ENCODE measurements at regions not wholly inside any gene's neighbourhood (a gene's known extent, or its start where the extent isn't known, plus 50 kb on each side); places are given as distances from the start of the nearest gene placed in this dataset.

DNA sequence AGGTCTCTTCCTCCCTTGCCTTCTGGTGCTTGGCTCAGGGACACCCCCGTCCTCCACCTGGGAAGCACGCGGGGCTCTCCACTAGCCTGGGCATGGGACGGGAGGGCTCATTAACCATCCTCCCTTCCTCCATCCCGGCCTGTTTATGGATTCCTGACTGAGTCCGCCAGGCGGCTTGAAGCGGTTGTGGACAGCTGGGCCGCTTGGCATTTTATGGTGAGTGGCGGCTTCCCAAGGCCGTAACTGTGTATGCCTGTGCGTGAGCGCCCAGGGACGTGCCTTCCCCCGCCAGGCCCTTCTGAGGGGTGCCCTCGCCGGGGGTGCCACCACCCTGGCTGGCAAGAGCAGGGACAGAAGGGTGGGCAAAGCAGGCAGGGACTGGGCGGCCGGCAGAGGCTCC lies 202.8 kb downstream of the URI1 start:
- Histone ChIP-seq H3K27ac (ENCODE audit: low read length) (no peak overlapping the region), H3K4me3 (ENCODE audit: low read length in 2 of 2) (no peak overlapping the region), H3K9me3 (ENCODE audit: control insufficient read depth in 2 of 2, low read length in 2 of 2) (no peaks in the 10 kb centered on the region), H3K9ac (ENCODE audit: low read length in 2 of 2) (no peak overlapping the region), H3K27me3 (ENCODE audit: control insufficient read depth in 1 of 2, insufficient read depth in 2 of 2, low read length in 2 of 2) (peaks cover 0 to 4% of the 10 kb centered on the region in 2 donors), H3K4me1 (ENCODE audit: control insufficient read depth, insufficient read depth, low read length) (no peaks in the 10 kb centered on the region), H3K36me3 (ENCODE audit: control insufficient read depth in 2 of 2, insufficient read depth in 2 of 2, low read length in 2 of 2) (no peaks in the 10 kb centered on the region)

DNA sequence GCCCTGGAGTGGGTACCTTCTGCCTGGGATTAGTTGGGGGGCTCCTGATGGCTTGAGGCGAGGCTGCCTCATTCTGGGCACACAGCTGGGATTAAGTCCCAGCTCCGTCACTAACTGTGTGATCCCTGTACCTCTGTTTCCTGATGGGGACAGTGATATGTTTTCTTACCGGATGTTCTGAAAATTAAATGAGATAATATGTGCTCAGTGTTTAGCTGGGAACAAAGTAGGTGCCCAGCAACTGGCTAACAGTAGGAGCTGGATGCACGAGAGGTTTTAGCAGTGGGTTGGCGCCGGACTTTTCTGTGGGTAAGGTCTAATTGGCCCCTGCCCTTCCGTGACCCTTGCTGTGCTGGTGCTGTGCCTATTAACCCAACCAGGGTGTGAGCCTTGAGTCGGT lies 203.4 kb downstream of the URI1 start:
- H3K27ac ChIP-seq (ENCODE audit: low read length) = no peak overlapping the region
- H3K9me3 ChIP-seq (ENCODE audit: control insufficient read depth in 2 of 2, low read length in 2 of 2) = no peaks in the 10 kb centered on the region
- H3K9ac ChIP-seq (ENCODE audit: low read length in 2 of 2) = no peak overlapping the region
- H3K4me3 ChIP-seq (ENCODE audit: low read length in 2 of 2) = no peak overlapping the region
- H3K27me3 ChIP-seq (ENCODE audit: control insufficient read depth in 1 of 2, insufficient read depth in 2 of 2, low read length in 2 of 2) = peaks cover 0 to 4% of the 10 kb centered on the region in 2 donors
- H3K4me1 ChIP-seq (ENCODE audit: control insufficient read depth, insufficient read depth, low read length) = no peaks in the 10 kb centered on the region
- H3K36me3 ChIP-seq (ENCODE audit: control insufficient read depth in 2 of 2, insufficient read depth in 2 of 2, low read length in 2 of 2) = no peaks in the 10 kb centered on the region

DNA sequence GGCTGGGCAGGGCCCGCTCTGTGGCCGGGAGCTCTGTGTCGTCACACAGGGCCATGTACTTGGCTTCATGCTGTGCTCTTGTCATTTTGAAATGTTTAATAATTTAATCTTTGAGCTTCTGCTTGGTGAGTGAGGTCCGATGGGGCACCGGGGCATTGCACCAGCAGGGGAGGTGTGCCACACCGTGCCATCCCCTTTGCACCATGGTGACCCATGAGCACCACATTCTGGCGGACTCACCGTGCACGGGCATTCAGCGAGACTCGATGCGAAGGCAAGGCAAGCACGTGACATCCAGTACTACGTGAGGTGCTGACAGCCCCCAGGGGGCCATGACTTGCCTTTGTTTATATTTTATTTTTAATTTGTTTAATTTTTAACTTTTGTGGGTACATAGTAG lies 204.3 kb downstream of the URI1 start:
- Histone ChIP-seq H3K9ac (ENCODE audit: low read length in 2 of 2) (no peak overlapping the region), H3K9me3 (ENCODE audit: control insufficient read depth in 2 of 2, low read length in 2 of 2) (no peaks in the 10 kb centered on the region), H3K36me3 (ENCODE audit: control insufficient read depth in 2 of 2, insufficient read depth in 2 of 2, low read length in 2 of 2) (no peaks in the 10 kb centered on the region), H3K4me1 (ENCODE audit: control insufficient read depth, insufficient read depth, low read length) (no peaks in the 10 kb centered on the region), H3K4me3 (ENCODE audit: low read length in 2 of 2) (no peak overlapping the region), H3K27ac (ENCODE audit: low read length) (no peak overlapping the region), H3K27me3 (ENCODE audit: control insufficient read depth in 1 of 2, insufficient read depth in 2 of 2, low read length in 2 of 2) (peaks cover 0 to 4% of the 10 kb centered on the region in 2 donors)

DNA sequence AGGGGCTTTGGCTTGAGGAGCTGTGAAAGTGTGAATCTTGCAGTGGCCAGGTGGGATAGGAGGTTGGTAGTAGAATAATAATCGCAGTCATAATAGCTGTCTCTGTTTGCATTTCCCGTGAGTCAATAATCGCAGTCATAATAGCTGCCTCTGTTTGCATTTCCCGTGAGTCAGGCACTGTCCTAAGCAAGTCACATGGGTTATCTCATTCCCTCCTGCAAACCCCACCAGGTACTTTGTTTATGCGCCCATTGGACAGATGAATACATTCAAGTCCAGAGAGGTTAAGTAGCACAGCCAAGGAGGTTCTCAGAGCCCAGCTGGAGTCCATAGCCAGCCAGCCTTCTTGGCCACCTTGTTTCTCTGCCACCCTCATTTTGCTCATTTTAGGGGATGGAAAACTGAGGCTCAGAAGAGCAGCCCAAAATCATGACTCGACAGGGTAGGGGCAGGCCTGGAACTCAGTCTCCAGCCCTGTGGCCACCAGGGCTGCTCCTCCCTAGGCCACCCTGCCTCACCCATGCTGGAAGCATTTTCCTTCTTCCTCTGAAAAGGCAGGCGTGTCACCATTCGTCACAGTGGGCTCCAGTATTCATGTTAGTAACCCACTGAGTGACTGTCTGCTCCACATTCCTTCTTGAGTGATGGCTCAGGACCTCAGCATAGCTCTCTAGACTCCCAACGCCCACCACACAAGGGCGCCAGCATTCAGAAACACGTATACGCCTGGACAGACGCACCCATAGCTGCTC lies 206.2 kb downstream of the URI1 start:
- Histone ChIP-seq H3K9ac (ENCODE audit: low read length in 2 of 2) (no peak overlapping the region), H3K4me1 (ENCODE audit: control insufficient read depth, insufficient read depth, low read length) (no peaks in the 10 kb centered on the region), H3K9me3 (ENCODE audit: control insufficient read depth in 2 of 2, low read length in 2 of 2) (no peaks in the 10 kb centered on the region), H3K36me3 (ENCODE audit: control insufficient read depth in 2 of 2, insufficient read depth in 2 of 2, low read length in 2 of 2) (no peaks in the 10 kb centered on the region), H3K27ac (ENCODE audit: low read length) (no peak overlapping the region), H3K27me3 (ENCODE audit: control insufficient read depth in 1 of 2, insufficient read depth in 2 of 2, low read length in 2 of 2) (peaks cover 0 to 6% of the 10 kb centered on the region in 2 donors), H3K4me3 (ENCODE audit: low read length in 2 of 2) (no peak overlapping the region)

DNA sequence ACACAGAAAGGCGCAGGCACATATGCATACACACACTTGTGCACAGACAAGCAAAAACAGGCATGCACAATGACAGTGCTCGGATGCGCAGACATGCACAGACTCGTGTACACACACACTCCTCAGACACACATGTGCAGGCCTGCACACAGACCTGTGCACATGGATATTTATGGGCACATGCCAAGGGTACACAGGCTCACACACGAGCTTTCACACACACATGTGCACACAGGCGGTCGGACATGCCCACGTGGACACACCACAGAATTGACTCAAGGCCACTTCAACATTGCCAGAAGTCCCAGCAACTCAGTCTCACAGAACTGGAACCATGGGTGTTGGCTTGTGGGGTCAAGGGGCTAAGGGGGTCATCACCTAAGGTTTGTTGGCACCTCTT lies 206.8 kb downstream of the URI1 start:
- no peak overlapping the region for H3K27ac ChIP-seq (ENCODE audit: low read length)
- no peak overlapping the region for H3K4me3 ChIP-seq (ENCODE audit: low read length in 2 of 2)
- no peaks in the 10 kb centered on the region for H3K4me1 ChIP-seq (ENCODE audit: control insufficient read depth, insufficient read depth, low read length)
- H3K36me3 ChIP-seq (ENCODE audit: control insufficient read depth in 2 of 2, insufficient read depth in 2 of 2, low read length in 2 of 2) = no peaks in the 10 kb centered on the region
- no peaks in the 10 kb centered on the region for H3K9me3 ChIP-seq (ENCODE audit: control insufficient read depth in 2 of 2, low read length in 2 of 2)
- peaks cover 0 to 6% of the 10 kb centered on the region in 2 donors for H3K27me3 ChIP-seq (ENCODE audit: control insufficient read depth in 1 of 2, insufficient read depth in 2 of 2, low read length in 2 of 2)
- H3K9ac ChIP-seq (ENCODE audit: low read length in 2 of 2) = no peak overlapping the region

DNA sequence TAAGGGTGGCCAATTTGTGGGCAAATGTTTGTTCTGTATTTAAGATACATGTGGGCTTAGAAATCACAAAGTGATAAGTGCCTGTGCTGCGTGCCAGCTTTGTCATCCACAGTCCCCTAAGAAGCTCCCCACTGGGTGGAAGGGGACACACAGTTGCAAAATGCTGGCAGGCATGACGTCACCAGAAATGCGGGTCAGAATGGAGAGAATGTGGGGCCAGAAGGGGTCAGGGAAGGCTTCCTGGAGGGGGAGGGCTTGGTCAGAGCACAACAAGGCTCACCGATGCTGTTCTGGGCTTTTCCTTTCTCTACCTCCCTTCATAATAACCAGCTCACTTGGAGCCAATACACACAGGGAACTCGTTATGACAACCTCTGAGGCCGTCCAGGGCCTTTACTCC lies 207.3 kb downstream of the URI1 start:
- Histone ChIP-seq H3K9ac (ENCODE audit: low read length in 2 of 2) (no peak overlapping the region), H3K4me3 (ENCODE audit: low read length in 2 of 2) (no peak overlapping the region), H3K27me3 (ENCODE audit: control insufficient read depth in 1 of 2, insufficient read depth in 2 of 2, low read length in 2 of 2) (peaks cover 0 to 6% of the 10 kb centered on the region in 2 donors), H3K9me3 (ENCODE audit: control insufficient read depth in 2 of 2, low read length in 2 of 2) (no peaks in the 10 kb centered on the region), H3K36me3 (ENCODE audit: control insufficient read depth in 2 of 2, insufficient read depth in 2 of 2, low read length in 2 of 2) (no peaks in the 10 kb centered on the region), H3K27ac (ENCODE audit: low read length) (no peak overlapping the region), H3K4me1 (ENCODE audit: control insufficient read depth, insufficient read depth, low read length) (no peaks in the 10 kb centered on the region)

DNA sequence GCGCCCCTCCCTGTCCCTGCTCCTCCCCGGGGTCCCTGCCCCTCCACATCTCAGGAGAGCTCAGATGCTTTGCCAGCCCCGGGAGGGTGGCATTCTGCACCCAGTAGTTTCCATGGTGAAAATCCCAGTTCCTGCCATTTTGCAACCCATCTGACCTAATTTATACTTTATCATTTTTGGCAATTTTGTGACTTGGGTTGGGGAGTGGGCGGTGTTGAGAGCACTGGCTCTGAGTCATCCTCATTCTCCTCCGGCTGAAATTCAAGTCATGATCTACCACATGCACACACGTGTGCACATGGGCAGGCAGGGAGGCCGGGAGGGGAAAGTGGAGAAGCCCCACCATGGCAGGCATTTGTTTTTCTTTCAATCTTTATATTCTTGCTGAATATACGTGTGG lies 208.6 kb downstream of the URI1 start:
- peaks cover 0 to 5% of the 10 kb centered on the region in 2 donors for H3K27me3 ChIP-seq (ENCODE audit: control insufficient read depth in 1 of 2, insufficient read depth in 2 of 2, low read length in 2 of 2)
- H3K4me1 ChIP-seq (ENCODE audit: control insufficient read depth, insufficient read depth, low read length) = no peaks in the 10 kb centered on the region

DNA sequence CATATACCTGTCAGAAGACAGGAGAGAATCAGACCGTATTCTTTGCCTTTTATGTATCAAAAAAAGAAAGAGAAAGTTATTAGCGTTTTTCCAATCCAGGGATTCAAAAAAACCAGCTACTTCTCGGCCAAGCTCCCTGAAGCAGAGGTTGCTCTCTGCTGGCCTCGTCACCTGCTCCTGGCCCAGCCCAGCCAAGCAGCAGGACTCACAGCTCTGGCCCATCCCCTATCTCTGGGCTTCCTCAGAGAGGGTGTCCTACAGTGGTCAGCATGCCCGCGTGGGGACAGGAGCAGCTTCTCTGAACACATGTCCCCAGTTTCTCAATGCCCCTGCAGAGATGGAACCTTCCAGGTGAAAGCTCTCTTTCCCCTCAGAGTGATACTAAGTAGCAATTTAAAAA lies 209.0 kb downstream of the URI1 start:
- H3K9ac ChIP-seq (ENCODE audit: low read length in 2 of 2) = no peak overlapping the region
- peaks cover 2 to 4% of the 10 kb centered on the region in 2 donors for H3K27me3 ChIP-seq (ENCODE audit: control insufficient read depth in 1 of 2, insufficient read depth in 2 of 2, low read length in 2 of 2)
- H3K27ac ChIP-seq (ENCODE audit: low read length) = no peak overlapping the region
- H3K4me1 ChIP-seq (ENCODE audit: control insufficient read depth, insufficient read depth, low read length) = no peaks in the 10 kb centered on the region
- H3K4me3 ChIP-seq (ENCODE audit: low read length in 2 of 2) = no peak overlapping the region
- no peaks in the 10 kb centered on the region for H3K9me3 ChIP-seq (ENCODE audit: control insufficient read depth in 2 of 2, low read length in 2 of 2)
- H3K36me3 ChIP-seq (ENCODE audit: control insufficient read depth in 2 of 2, insufficient read depth in 2 of 2, low read length in 2 of 2) = no peaks in the 10 kb centered on the region

More for the DNA sequence above, 208.6 kb downstream of the URI1 start:
- no peaks in the 10 kb centered on the region for H3K9me3 ChIP-seq (ENCODE audit: control insufficient read depth in 2 of 2, low read length in 2 of 2)
- no peak overlapping the region for H3K9ac ChIP-seq (ENCODE audit: low read length in 2 of 2)
- no peak overlapping the region for H3K4me3 ChIP-seq (ENCODE audit: low read length in 2 of 2)
- no peak overlapping the region for H3K27ac ChIP-seq (ENCODE audit: low read length)
- no peaks in the 10 kb centered on the region for H3K36me3 ChIP-seq (ENCODE audit: control insufficient read depth in 2 of 2, insufficient read depth in 2 of 2, low read length in 2 of 2)

DNA sequence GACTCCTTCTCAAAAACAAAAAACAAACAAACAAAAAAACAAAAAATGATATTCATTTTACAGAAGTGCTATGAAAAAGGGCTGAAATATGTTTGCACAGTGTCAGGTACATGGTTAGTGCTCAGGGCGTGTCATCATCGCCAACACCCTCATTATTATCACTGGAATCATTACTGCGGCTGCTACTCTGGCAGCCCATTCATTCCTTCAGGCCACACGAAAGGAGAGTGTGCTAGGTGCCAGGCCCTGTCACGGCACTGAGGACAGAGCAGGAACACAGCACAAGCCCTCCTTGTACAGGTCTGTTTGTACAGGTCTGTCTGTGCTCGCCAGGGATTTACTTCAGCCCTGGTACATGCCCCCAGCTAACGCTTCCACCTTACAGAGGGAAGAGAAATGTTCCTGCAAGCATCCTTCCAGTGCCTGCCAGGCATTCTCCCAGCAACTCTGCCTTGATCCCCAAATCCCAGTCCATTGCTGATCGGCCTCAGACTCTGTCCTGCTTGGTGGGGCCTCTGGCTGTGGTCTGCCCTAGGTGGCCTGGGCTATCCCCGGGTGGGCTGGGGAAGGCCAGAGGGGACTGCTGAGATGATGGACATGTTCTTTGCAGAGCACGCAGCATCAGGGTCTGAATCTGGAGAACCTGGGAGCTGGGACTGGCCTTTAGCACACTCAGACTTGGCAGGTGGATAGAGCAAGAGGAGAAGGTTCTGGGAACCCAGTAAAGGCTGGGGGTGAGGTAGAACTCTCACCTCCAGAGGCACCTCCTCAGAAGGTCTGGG lies 210.7 kb downstream of the URI1 start:
- Histone ChIP-seq H3K27me3 (ENCODE audit: control insufficient read depth in 1 of 2, insufficient read depth in 2 of 2, low read length in 2 of 2) (peaks cover 2 to 6% of the 10 kb centered on the region in 2 donors), H3K36me3 (ENCODE audit: control insufficient read depth in 2 of 2, insufficient read depth in 2 of 2, low read length in 2 of 2) (no peaks in the 10 kb centered on the region), H3K9ac (ENCODE audit: low read length in 2 of 2) (no peak overlapping the region), H3K4me3 (ENCODE audit: low read length in 2 of 2) (no peak overlapping the region), H3K27ac (ENCODE audit: low read length) (no peak overlapping the region), H3K4me1 (ENCODE audit: control insufficient read depth, insufficient read depth, low read length) (no peaks in the 10 kb centered on the region), H3K9me3 (ENCODE audit: control insufficient read depth in 2 of 2, low read length in 2 of 2) (no peaks in the 10 kb centered on the region)

DNA sequence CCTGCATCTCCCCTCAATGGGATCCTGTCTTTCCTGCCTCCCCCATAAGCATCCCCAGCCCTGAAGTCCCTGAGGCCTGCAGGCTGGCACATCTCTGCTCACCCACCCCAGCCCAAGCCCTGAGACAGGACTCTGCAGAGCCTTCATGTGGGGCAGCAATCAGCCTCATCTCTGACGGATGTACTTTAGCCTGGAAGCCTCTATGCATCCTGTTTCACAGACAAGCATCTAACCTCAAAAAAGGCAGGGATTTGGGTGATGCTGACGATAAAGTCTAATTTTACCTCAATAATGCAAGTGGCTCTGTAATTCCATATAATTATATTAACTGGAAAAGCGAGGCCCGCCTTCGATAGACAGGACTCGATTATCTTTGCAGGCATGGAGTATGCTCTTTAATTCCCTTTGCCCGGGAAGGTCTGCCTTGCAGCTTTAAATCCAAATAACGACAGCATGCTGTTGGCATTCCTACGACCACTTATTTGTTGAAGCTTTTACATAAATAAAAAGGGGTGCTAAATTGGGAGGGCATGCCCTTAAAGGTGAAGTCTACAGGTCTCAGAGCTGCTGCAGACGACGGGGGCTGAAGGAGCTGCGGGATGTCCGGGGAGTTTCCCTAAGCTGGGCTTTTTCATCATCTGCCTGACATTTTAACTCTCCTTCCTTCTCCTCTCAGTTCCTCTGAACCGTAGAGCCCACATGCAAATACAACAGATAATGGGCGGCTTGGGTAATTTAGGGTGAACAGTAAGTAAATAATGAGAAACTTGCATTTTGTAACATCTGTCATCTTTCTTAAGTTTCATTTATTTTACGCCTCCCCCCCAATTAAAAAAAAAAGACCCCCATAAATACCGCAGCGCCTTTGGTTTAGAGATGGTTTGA lies 211.5 kb downstream of the URI1 start:
- Histone ChIP-seq H3K4me3 (ENCODE audit: low read length in 2 of 2) (no peak overlapping the region), H3K9me3 (ENCODE audit: control insufficient read depth in 2 of 2, low read length in 2 of 2) (peaks cover 0 to 1% of the 10 kb centered on the region in 2 donors), H3K27ac (ENCODE audit: low read length) (no peak overlapping the region), H3K9ac (ENCODE audit: low read length in 2 of 2) (no peak overlapping the region), H3K36me3 (ENCODE audit: control insufficient read depth in 2 of 2, insufficient read depth in 2 of 2, low read length in 2 of 2) (no peaks in the 10 kb centered on the region), H3K27me3 (ENCODE audit: control insufficient read depth in 1 of 2, insufficient read depth in 2 of 2, low read length in 2 of 2) (peaks cover 2 to 6% of the 10 kb centered on the region in 2 donors), H3K4me1 (ENCODE audit: control insufficient read depth, insufficient read depth, low read length) (no peaks in the 10 kb centered on the region)

Measured in stomach smooth muscle (tissue), 2 donors.